GM23338 (cell line): ENCODE measurements at regions not wholly inside any gene's neighbourhood (a gene's known extent, or its start where the extent isn't known, plus 50 kb on each side); places are given as distances from the start of the nearest gene placed in this dataset.
A peak's percentile ranks its signal among the peaks of the same experiment; 100 is the strongest.

ENCODE experiments used
- ATAC-seq: fragments of 200-7000 bp; cut with Tn5 transposase; 3 replicates; pipeline ENCODE4 v1.9.1; 2020
- DNase-seq: peaks from one replicate; pipeline ENCODE4 v3.0.0-alpha.2; 2015; ENCODE audit warnings: low spot score
- H2AFZ ChIP-seq: fragments of 200-600 bp; sonication (generic); 2 replicates; pipeline ENCODE4 v1.8.0; 2016; ENCODE audit warnings: antibody characterized with exemption, mild to moderate bottlenecking, moderate library complexity
- H3F3A ChIP-seq: fragments of 200-600 bp; sonication (generic); replicated peaks from 2 replicates; pipeline ENCODE4 v1.8.0; 2017; ENCODE audit warnings: antibody characterized with exemption, mixed run types, low read depth
- H3K27ac ChIP-seq: fragments of 200-600 bp; sonication (generic); 2 replicates; pipeline ENCODE4 v1.6.1; 2016; ENCODE audit warnings: low read depth
- H3K27me3 ChIP-seq: fragments of 200-600 bp; sonication (generic); 2 replicates; pipeline ENCODE4 v1.8.0; 2016; ENCODE audit warnings: mild to moderate bottlenecking, mixed run types, moderate library complexity; ENCODE audit not compliant: insufficient read depth
- H3K36me3 ChIP-seq: fragments of 200-600 bp; sonication (generic); 2 replicates; pipeline ENCODE4 v1.8.0; 2016; ENCODE audit warnings: mild to moderate bottlenecking; ENCODE audit not compliant: insufficient read depth
- H3K4me1 ChIP-seq: fragments of 200-600 bp; sonication (generic); 2 replicates; pipeline ENCODE4 v1.8.0; 2016; ENCODE audit warnings: mild to moderate bottlenecking, moderate library complexity; ENCODE audit not compliant: insufficient read depth
- H3K4me2 ChIP-seq: fragments of 200-600 bp; sonication (generic); 2 replicates; pipeline ENCODE4 v1.7.1; 2017; ENCODE audit warnings: mixed run types
- H3K4me3 ChIP-seq: fragments of 200-600 bp; sonication (generic); 2 replicates; pipeline ENCODE4 v1.6.1; 2016; ENCODE audit warnings: mixed run types
- H3K79me2 ChIP-seq: fragments of 200-600 bp; sonication (generic); replicated peaks from 2 replicates; pipeline ENCODE4 v1.8.0; 2017; ENCODE audit warnings: mild to moderate bottlenecking; ENCODE audit not compliant: insufficient read depth
- H3K9me2 ChIP-seq: fragments of 200-600 bp; sonication (generic); 2 replicates; pipeline ENCODE4 v1.8.0; 2017; ENCODE audit not compliant: insufficient read depth
- H4K20me1 ChIP-seq: fragments of 200-600 bp; sonication (generic); replicated peaks from 2 replicates; pipeline ENCODE4 v1.8.0; 2017; ENCODE audit warnings: mild to moderate bottlenecking; ENCODE audit not compliant: insufficient read depth
- H3K27ac Mint-ChIP-seq: 2 replicates; pipeline ENCODE4 v1.8.0; 2020; ENCODE audit warnings: inconsistent platforms, mild to moderate bottlenecking, moderate library complexity, mixed read lengths
- H3K27me3 Mint-ChIP-seq: 3 replicates; pipeline ENCODE4 v1.8.0; 2022; ENCODE audit warnings: low read depth, mild to moderate bottlenecking, moderate library complexity, mixed read lengths, inconsistent platforms; ENCODE audit not compliant: insufficient read depth, poor library complexity
- H3K36me3 Mint-ChIP-seq: 3 replicates; pipeline ENCODE4 v1.8.0; 2021; ENCODE audit warnings: low read depth, mild to moderate bottlenecking, inconsistent platforms, moderate library complexity, mixed read lengths
- H3K4me1 Mint-ChIP-seq: 3 replicates; pipeline ENCODE4 v1.8.0; 2020; ENCODE audit warnings: mild to moderate bottlenecking, inconsistent platforms, mixed read lengths
- H3K4me3 Mint-ChIP-seq: 3 replicates; pipeline ENCODE4 v1.8.0; 2021; ENCODE audit warnings: moderate library complexity, mild to moderate bottlenecking, inconsistent platforms, mixed read lengths
- H3K9me3 Mint-ChIP-seq: 3 replicates; pipeline ENCODE4 v1.8.0; 2020; ENCODE audit warnings: moderate library complexity, mild to moderate bottlenecking, inconsistent platforms, mixed read lengths
- CREB1 ChIP-seq: fragments of 250-450 bp; sonication (Bioruptor Pico); IDR thresholded peaks from 2 replicates; pipeline ENCODE4 v1.5.0; 2020; ENCODE audit warnings: low read depth, mild to moderate bottlenecking, moderate library complexity
- EZH2 ChIP-seq: fragments of 200-600 bp; sonication (generic); IDR thresholded peaks from one replicate; pipeline ENCODE4 v1.8.0; 2017; ENCODE audit warnings: antibody characterized with exemption, mild to moderate bottlenecking, low read depth; ENCODE audit not compliant: unreplicated experiment
- EZH2phosphoT487 ChIP-seq: fragments of 200-600 bp; sonication (generic); IDR thresholded peaks from one replicate; pipeline ENCODE4 v1.8.1; 2018; ENCODE audit warnings: antibody characterized with exemption; ENCODE audit not compliant: unreplicated experiment
- JUNB ChIP-seq: IDR thresholded peaks from one replicate; pipeline ENCODE4 v1.6.1; 2016; ENCODE audit warnings: antibody characterized with exemption; ENCODE audit not compliant: unreplicated experiment
- NANOG ChIP-seq: IDR thresholded peaks from 2 replicates; pipeline ENCODE4 v1.6.1; 2016; ENCODE audit warnings: antibody characterized with exemption, borderline replicate concordance
- POLR2AphosphoS5 ChIP-seq: IDR thresholded peaks from 2 replicates; pipeline ENCODE4 v1.6.1; 2016; ENCODE audit warnings: antibody characterized with exemption, low read depth
- STAT1 ChIP-seq: IDR thresholded peaks from one replicate; pipeline ENCODE4 v1.6.1; 2016; ENCODE audit warnings: antibody characterized with exemption; ENCODE audit not compliant: unreplicated experiment
- ZNF114 ChIP-seq: fragments of 250-450 bp; sonication (Bioruptor Pico); IDR thresholded peaks from 2 replicates; pipeline ENCODE4 v1.5.0; 2020; ENCODE audit warnings: mild to moderate bottlenecking, moderate library complexity
- ZNF331 ChIP-seq: fragments of 250-450 bp; sonication (Bioruptor Pico); IDR thresholded peaks from 2 replicates; pipeline ENCODE4 v1.5.0; 2020; ENCODE audit warnings: low read depth, mild to moderate bottlenecking, moderate library complexity
- TF ChIP-seq, protein P1 (sequence below), 2 experiments: fragments of 200-600 bp in 1 of 2; sonication (generic) in 1 of 2; conservative IDR thresholded peaks; 2 replicates each; pipeline versions ENCODE4 v1.5.1 to v1.6.1; 2016 to 2017; ENCODE audit warnings: antibody characterized with exemption in 2 of 2, low read depth in 2 of 2, mild to moderate bottlenecking in 2 of 2, moderate library complexity in 1 of 2
- TF ChIP-seq, protein P2 (sequence below): IDR thresholded peaks from one replicate; pipeline ENCODE4 v1.6.1; 2018; ENCODE audit warnings: antibody characterized with exemption; ENCODE audit not compliant: unreplicated experiment
- TF ChIP-seq, protein P3 (sequence below): fragments of 250-450 bp; sonication (Bioruptor Pico); IDR thresholded peaks from 2 replicates; pipeline ENCODE4 v1.5.0; 2020; ENCODE audit warnings: mild to moderate bottlenecking, moderate library complexity
- TF ChIP-seq, protein P4 (sequence below): IDR thresholded peaks from 2 replicates; pipeline ENCODE4 v1.6.1; 2016; ENCODE audit warnings: antibody characterized with exemption

DNA sequence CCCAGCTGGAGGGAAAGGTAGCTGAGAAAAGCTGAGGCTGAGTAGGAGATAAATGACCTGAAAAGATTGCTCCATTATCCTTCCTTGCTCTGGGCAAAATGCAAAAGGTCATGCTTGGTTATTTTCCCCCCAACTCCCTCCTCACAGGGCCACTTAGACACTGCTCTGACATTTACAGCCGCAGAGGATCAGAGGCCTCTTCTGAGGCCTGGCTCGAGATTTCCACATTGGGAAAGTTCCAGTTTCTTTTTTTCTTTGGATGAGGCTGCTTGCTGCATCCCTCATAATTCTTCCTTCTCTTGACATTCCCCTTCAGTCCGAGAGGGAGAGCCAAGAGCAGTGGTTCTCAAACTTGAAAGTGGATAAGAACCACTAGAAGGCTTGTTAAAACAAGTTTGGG lies 60.1 kb upstream of the HSPA9 start:
- no peak overlapping the region for H3K27ac Mint-ChIP-seq

More for the DNA sequence above, 60.1 kb upstream of the HSPA9 start:
- Histone ChIP-seq H3K79me2 (no peaks in the 10 kb centered on the region), H4K20me1 (no peaks in the 10 kb centered on the region), H2AFZ (peak overlapping the region; percentile 66; the same call in 1 of the 2 replicates), H3K4me3 (no peak overlapping the region), H3K9me2 (no peaks in the 10 kb centered on the region), H3K27ac (no peak overlapping the region), H3K4me1 (peaks cover 2% of the 10 kb centered on the region; the same call in 1 of the 2 replicates), H3F3A (no peaks in the 10 kb centered on the region), H3K36me3 (no peaks in the 10 kb centered on the region), H3K27me3 (no peaks in the 10 kb centered on the region), H3K4me2 (no peak overlapping the region)
- Mint-ChIP-seq H3K9me3 (no peaks in the 10 kb centered on the region), H3K4me3 (no peak overlapping the region), H3K4me1 (peaks cover 23% of the 10 kb centered on the region), H3K36me3 (no peaks in the 10 kb centered on the region), H3K27me3 (peaks cover 10% of the 10 kb centered on the region)
- no peak for ATAC-seq
- TF ChIP-seq JUNB (no peak), ZNF114 (CRISPR knock-in tag) (no peak), CREB1 (CRISPR knock-in tag) (no peak), EZH2phosphoT487 (no peak), ZNF331 (CRISPR knock-in tag) (no peak), EZH2 (no peak), POLR2AphosphoS5 (no peak), NANOG (no peak), STAT1 (no peak)
- TF ChIP-seq, protein P1, sequence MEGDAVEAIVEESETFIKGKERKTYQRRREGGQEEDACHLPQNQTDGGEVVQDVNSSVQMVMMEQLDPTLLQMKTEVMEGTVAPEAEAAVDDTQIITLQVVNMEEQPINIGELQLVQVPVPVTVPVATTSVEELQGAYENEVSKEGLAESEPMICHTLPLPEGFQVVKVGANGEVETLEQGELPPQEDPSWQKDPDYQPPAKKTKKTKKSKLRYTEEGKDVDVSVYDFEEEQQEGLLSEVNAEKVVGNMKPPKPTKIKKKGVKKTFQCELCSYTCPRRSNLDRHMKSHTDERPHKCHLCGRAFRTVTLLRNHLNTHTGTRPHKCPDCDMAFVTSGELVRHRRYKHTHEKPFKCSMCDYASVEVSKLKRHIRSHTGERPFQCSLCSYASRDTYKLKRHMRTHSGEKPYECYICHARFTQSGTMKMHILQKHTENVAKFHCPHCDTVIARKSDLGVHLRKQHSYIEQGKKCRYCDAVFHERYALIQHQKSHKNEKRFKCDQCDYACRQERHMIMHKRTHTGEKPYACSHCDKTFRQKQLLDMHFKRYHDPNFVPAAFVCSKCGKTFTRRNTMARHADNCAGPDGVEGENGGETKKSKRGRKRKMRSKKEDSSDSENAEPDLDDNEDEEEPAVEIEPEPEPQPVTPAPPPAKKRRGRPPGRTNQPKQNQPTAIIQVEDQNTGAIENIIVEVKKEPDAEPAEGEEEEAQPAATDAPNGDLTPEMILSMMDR (conservative IDR thresholded peaks at IDR 0.05; ENCODE audit: low read depth in 2 of 2) = no peak
- TF ChIP-seq, protein P2, sequence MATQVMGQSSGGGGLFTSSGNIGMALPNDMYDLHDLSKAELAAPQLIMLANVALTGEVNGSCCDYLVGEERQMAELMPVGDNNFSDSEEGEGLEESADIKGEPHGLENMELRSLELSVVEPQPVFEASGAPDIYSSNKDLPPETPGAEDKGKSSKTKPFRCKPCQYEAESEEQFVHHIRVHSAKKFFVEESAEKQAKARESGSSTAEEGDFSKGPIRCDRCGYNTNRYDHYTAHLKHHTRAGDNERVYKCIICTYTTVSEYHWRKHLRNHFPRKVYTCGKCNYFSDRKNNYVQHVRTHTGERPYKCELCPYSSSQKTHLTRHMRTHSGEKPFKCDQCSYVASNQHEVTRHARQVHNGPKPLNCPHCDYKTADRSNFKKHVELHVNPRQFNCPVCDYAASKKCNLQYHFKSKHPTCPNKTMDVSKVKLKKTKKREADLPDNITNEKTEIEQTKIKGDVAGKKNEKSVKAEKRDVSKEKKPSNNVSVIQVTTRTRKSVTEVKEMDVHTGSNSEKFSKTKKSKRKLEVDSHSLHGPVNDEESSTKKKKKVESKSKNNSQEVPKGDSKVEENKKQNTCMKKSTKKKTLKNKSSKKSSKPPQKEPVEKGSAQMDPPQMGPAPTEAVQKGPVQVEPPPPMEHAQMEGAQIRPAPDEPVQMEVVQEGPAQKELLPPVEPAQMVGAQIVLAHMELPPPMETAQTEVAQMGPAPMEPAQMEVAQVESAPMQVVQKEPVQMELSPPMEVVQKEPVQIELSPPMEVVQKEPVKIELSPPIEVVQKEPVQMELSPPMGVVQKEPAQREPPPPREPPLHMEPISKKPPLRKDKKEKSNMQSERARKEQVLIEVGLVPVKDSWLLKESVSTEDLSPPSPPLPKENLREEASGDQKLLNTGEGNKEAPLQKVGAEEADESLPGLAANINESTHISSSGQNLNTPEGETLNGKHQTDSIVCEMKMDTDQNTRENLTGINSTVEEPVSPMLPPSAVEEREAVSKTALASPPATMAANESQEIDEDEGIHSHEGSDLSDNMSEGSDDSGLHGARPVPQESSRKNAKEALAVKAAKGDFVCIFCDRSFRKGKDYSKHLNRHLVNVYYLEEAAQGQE = no peak
- TF ChIP-seq, protein P3, sequence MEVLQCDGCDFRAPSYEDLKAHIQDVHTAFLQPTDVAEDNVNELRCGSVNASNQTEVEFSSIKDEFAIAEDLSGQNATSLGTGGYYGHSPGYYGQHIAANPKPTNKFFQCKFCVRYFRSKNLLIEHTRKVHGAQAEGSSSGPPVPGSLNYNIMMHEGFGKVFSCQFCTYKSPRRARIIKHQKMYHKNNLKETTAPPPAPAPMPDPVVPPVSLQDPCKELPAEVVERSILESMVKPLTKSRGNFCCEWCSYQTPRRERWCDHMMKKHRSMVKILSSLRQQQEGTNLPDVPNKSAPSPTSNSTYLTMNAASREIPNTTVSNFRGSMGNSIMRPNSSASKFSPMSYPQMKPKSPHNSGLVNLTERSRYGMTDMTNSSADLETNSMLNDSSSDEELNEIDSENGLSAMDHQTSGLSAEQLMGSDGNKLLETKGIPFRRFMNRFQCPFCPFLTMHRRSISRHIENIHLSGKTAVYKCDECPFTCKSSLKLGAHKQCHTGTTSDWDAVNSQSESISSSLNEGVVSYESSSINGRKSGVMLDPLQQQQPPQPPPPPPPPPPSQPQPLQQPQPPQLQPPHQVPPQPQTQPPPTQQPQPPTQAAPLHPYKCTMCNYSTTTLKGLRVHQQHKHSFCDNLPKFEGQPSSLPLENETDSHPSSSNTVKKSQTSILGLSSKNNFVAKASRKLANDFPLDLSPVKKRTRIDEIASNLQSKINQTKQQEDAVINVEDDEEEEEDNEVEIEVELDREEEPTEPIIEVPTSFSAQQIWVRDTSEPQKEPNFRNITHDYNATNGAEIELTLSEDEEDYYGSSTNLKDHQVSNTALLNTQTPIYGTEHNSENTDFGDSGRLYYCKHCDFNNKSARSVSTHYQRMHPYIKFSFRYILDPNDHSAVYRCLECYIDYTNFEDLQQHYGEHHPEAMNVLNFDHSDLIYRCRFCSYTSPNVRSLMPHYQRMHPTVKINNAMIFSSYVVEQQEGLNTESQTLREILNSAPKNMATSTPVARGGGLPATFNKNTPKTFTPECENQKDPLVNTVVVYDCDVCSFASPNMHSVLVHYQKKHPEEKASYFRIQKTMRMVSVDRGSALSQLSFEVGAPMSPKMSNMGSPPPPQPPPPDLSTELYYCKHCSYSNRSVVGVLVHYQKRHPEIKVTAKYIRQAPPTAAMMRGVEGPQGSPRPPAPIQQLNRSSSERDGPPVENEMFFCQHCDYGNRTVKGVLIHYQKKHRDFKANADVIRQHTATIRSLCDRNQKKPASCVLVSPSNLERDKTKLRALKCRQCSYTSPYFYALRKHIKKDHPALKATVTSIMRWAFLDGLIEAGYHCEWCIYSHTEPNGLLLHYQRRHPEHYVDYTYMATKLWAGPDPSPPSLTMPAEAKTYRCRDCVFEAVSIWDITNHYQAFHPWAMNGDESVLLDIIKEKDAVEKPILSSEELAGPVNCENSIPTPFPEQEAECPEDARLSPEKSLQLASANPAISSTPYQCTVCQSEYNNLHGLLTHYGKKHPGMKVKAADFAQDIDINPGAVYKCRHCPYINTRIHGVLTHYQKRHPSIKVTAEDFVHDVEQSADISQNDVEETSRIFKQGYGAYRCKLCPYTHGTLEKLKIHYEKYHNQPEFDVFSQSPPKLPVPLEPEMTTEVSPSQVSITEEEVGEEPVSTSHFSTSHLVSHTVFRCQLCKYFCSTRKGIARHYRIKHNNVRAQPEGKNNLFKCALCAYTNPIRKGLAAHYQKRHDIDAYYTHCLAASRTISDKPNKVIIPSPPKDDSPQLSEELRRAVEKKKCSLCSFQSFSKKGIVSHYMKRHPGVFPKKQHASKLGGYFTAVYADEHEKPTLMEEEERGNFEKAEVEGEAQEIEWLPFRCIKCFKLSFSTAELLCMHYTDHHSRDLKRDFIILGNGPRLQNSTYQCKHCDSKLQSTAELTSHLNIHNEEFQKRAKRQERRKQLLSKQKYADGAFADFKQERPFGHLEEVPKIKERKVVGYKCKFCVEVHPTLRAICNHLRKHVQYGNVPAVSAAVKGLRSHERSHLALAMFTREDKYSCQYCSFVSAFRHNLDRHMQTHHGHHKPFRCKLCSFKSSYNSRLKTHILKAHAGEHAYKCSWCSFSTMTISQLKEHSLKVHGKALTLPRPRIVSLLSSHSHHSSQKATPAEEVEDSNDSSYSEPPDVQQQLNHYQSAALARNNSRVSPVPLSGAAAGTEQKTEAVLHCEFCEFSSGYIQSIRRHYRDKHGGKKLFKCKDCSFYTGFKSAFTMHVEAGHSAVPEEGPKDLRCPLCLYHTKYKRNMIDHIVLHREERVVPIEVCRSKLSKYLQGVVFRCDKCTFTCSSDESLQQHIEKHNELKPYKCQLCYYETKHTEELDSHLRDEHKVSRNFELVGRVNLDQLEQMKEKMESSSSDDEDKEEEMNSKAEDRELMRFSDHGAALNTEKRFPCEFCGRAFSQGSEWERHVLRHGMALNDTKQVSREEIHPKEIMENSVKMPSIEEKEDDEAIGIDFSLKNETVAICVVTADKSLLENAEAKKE (CRISPR knock-in tag) = no peak
- TF ChIP-seq, protein P4, sequence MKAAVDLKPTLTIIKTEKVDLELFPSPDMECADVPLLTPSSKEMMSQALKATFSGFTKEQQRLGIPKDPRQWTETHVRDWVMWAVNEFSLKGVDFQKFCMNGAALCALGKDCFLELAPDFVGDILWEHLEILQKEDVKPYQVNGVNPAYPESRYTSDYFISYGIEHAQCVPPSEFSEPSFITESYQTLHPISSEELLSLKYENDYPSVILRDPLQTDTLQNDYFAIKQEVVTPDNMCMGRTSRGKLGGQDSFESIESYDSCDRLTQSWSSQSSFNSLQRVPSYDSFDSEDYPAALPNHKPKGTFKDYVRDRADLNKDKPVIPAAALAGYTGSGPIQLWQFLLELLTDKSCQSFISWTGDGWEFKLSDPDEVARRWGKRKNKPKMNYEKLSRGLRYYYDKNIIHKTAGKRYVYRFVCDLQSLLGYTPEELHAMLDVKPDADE = no peak
- no peak for DNase-seq
